GM21381 (cell line): ENCODE measurements at regions not wholly inside any gene's neighbourhood (a gene's known extent, or its start where the extent isn't known, plus 50 kb on each side); places are given as distances from the start of the nearest gene placed in this dataset.

Experiments used
- ATAC-seq: cut with Tn5 transposase; IDR thresholded peaks from one replicate; pipeline ENCODE4 v1.9.1; 2021; ENCODE audit warnings: mild to moderate bottlenecking, moderate library complexity; ENCODE audit not compliant: unreplicated experiment

GRCh38 chr2:223545830-223546229, 56.3 kb downstream of the SCG2 start:
- no peak for ATAC-seq
